CD4-positive, alpha-beta T cell (primary cell): ENCODE measurements at regions not wholly inside any gene's neighbourhood (a gene's known extent, or its start where the extent isn't known, plus 50 kb on each side); places are given as distances from the start of the nearest gene placed in this dataset.

Source experiments
- ATAC-seq: fragments of 200-7000 bp; cut with Tn5 transposase; one replicate; pipeline ENCODE4 v1.10.0; 2022; ENCODE audit warnings: mild to moderate bottlenecking; ENCODE audit not compliant: poor library complexity
- CTCF ChIA-PET: fragments of 350-600 bp; sonication (Branson Sonifier 250); formaldehyde crosslinking; loops from one replicate; lab custom pipeline; 2021; ENCODE audit warnings: antibody characterized with exemption, inconsistent platforms; lab: Charles Lee
- POLR2A ChIA-PET: fragments of 350-600 bp; sonication (Branson Sonifier 250); formaldehyde crosslinking; loops from one replicate; lab custom pipeline; 2021; ENCODE audit warnings: antibody characterized with exemption, inconsistent platforms; lab: Charles Lee
- DNase-seq, 14 experiments: peaks; one replicate each; pipeline ENCODE4 v3.0.0-alpha.2; 2013 to 2020; ENCODE audit warnings: mixed read lengths in 2 of 14
- H3K27ac ChIP-seq, 2 donors: one replicate each; pipeline versions ENCODE4 v1.5.1 to v1.7.0; 2013; ENCODE audit warnings: low read length in 2 of 2, low read depth in 1 of 2, mild to moderate bottlenecking in 1 of 2
- H3K27me3 ChIP-seq, 2 experiments: 1 replicate in 1 of 2; 2 replicates in 1 of 2; pipeline versions ENCODE4 v1.6.1 to v1.7.0; 2013; ENCODE audit warnings: low read length in 2 of 2, control low read depth in 1 of 2, mild to moderate bottlenecking in 1 of 2, moderate library complexity in 1 of 2; ENCODE audit not compliant: insufficient read depth in 2 of 2, control insufficient read depth in 1 of 2
- H3K36me3 ChIP-seq: one replicate; pipeline ENCODE4 v1.6.1; 2013; ENCODE audit warnings: low read length, control low read depth; ENCODE audit not compliant: insufficient read depth
- H3K4me1 ChIP-seq: one replicate; pipeline ENCODE4 v1.6.1; 2013; ENCODE audit warnings: low read length, control low read depth; ENCODE audit not compliant: insufficient read depth
- H3K4me3 ChIP-seq: one replicate; pipeline ENCODE4 v1.5.1; 2013; ENCODE audit warnings: mild to moderate bottlenecking, low read length, moderate library complexity
- H3K9me3 ChIP-seq, 2 experiments: 1 replicate in 1 of 2; 2 replicates in 1 of 2; pipeline versions ENCODE4 v1.6.1 to v1.7.0; 2013; ENCODE audit warnings: low read length in 2 of 2, mild to moderate bottlenecking in 2 of 2, control low read depth in 1 of 2, moderate library complexity in 1 of 2; ENCODE audit not compliant: control insufficient read depth in 1 of 2, insufficient read depth in 1 of 2
- H3K27ac Mint-ChIP-seq: one replicate; pipeline ENCODE4 v1.8.0; 2020; ENCODE audit warnings: mixed read lengths
- H3K27me3 Mint-ChIP-seq: one replicate; pipeline ENCODE4 v1.8.0; 2021; ENCODE audit warnings: mixed read lengths
- H3K36me3 Mint-ChIP-seq: one replicate; pipeline ENCODE4 v1.8.0; 2021; ENCODE audit warnings: low read depth, mixed read lengths
- H3K4me1 Mint-ChIP-seq: one replicate; pipeline ENCODE4 v1.8.0; 2021; ENCODE audit warnings: low read depth, mixed read lengths
- H3K4me3 Mint-ChIP-seq: one replicate; pipeline ENCODE4 v1.8.0; 2020; ENCODE audit warnings: mild to moderate bottlenecking, mixed read lengths
- H3K9me3 Mint-ChIP-seq: one replicate; pipeline ENCODE4 v1.8.0; 2020; ENCODE audit warnings: mixed read lengths
- intact Hi-C, 2 experiments: fragments of 100-400 bp; cut with DNase I in 1 of 2; cut with micrococcal nuclease in 1 of 2; formaldehyde crosslinking; loops; one replicate each; pipeline versions ENCODE4 v1.15.1 to v1.9.0; 2023 to 2025; cut with DNase I, micrococcal nuclease
- TF ChIP-seq, protein P1 (sequence below): fragments of 200-600 bp; IDR thresholded peaks from one replicate; pipeline ENCODE4 v1.8.0; 2022; ENCODE audit warnings: antibody characterized with exemption, mild to moderate bottlenecking

DNA sequence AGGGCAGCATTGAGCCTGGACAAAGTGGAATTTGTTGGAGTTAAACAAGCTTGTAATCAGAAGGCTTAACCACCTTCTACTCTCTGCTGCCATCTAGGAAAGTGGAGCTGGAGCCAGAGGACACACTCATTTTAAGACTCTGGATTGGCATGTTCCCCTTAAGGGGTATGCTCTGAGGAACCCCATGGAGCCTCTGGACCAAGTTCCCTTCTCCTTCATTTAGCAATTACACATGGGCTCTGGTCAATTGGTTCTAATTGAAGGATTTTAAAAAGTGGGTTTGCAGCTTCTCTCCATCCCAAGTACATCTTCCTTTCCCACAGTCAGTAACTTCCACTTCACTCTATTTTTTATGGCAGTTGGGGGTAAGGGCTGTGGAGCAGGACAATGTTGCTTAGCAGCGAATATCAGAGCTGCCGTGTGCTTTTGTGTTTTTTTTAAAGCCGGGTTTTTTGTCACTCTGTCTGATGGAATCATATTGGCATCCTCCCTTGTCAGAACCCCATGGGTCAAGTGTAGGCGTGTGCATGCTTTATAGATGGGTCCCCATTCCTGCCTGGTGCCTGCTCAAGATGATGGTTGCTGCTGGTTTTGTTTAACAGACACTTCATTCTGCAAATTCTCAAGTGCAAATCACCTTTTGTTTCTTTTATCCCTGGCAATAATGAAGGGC is 330.7 kb upstream of the ADAMTSL1 start:
- intact Hi-C loops = no loop called here
- Histone ChIP-seq H3K4me3 (no peak overlapping the region), H3K36me3 (no peaks in the 10 kb centered on the region), H3K27me3 (peaks cover 0 to 2% of the 10 kb centered on the region in 2 experiments), H3K9me3 (no peaks in the 10 kb centered on the region), H3K4me1 (no peaks in the 10 kb centered on the region), H3K27ac (no peak overlapping the region)
- peaks cover 6% of the 10 kb centered on the region for H3K9me3 Mint-ChIP-seq
- H3K4me3 Mint-ChIP-seq = no peak overlapping the region
- H3K27ac Mint-ChIP-seq = no peak overlapping the region
- no peaks in the 10 kb centered on the region for H3K27me3 Mint-ChIP-seq
- no peaks in the 10 kb centered on the region for H3K4me1 Mint-ChIP-seq
- DNase-seq (no peak), ATAC-seq (no peak)
- TF ChIP-seq, protein P1, sequence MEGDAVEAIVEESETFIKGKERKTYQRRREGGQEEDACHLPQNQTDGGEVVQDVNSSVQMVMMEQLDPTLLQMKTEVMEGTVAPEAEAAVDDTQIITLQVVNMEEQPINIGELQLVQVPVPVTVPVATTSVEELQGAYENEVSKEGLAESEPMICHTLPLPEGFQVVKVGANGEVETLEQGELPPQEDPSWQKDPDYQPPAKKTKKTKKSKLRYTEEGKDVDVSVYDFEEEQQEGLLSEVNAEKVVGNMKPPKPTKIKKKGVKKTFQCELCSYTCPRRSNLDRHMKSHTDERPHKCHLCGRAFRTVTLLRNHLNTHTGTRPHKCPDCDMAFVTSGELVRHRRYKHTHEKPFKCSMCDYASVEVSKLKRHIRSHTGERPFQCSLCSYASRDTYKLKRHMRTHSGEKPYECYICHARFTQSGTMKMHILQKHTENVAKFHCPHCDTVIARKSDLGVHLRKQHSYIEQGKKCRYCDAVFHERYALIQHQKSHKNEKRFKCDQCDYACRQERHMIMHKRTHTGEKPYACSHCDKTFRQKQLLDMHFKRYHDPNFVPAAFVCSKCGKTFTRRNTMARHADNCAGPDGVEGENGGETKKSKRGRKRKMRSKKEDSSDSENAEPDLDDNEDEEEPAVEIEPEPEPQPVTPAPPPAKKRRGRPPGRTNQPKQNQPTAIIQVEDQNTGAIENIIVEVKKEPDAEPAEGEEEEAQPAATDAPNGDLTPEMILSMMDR = no peak
- ChIA-PET CTCF (no interaction called here), POLR2A (no interaction called here)
- no peaks in the 10 kb centered on the region for H3K36me3 Mint-ChIP-seq

DNA sequence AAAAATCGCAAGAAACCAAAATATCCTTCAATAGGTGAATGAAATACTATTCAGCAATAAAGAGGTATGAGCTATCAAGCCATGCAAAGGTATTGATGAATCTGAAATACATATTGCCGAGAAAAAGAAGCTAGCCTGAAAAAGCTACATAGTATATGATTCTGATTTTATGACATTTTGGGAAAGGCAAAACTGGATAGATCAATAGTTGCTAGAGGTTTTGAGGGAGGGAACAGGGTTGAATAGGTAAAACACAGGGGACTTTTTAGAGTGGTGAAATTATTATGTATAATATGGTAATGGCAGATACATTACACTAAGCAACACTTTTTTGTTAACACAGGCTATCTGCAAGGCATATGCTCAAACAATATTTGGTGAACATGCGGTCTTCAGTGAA is 327.6 kb upstream of the ADAMTSL1 start:
- POLR2A ChIA-PET = no interaction called here
- no peaks in the 10 kb centered on the region for H3K4me1 ChIP-seq

DNA sequence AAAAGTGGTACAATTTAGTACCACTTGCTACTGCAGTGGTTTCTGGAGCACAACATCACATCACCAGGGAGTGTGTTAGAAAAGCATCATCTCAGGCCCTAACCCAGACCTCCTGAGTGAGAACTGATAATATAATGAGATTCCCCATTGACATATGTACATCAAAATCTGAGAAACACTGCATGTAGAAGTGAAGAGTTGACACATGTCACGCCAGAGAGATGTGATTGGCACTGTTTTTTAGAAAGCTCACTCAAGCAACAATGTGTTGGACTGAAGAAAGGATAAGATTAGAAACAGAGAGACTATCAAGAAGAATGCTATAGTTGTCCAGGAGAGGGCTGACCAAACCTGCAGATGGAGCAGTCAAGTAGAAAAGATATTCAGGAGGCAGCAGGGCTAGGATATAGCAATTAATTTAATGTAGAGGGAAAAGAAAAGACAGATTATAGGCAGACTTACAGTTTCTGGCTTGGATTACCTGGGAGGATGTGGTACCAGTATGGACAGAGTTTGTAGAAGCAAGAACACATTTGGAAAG is 324.4 kb upstream of the ADAMTSL1 start:
- no peaks in the 10 kb centered on the region for H3K27me3 Mint-ChIP-seq
- ChIA-PET POLR2A (no interaction called here), CTCF (no interaction called here)
- peaks cover 2% of the 10 kb centered on the region for H3K9me3 Mint-ChIP-seq
- ATAC-seq (no peak), DNase-seq (no peak)
- Histone ChIP-seq H3K27me3 (no peaks in the 10 kb centered on the region), H3K9me3 (no peaks in the 10 kb centered on the region), H3K27ac (no peak overlapping the region), H3K4me1 (no peaks in the 10 kb centered on the region), H3K36me3 (no peaks in the 10 kb centered on the region), H3K4me3 (no peak overlapping the region)
- H3K4me1 Mint-ChIP-seq = no peaks in the 10 kb centered on the region
- TF ChIP-seq, protein P1 = no peak
- H3K27ac Mint-ChIP-seq = no peak overlapping the region
- no peak overlapping the region for H3K4me3 Mint-ChIP-seq
- H3K36me3 Mint-ChIP-seq = no peaks in the 10 kb centered on the region
- intact Hi-C loops = no loop called here

More for the DNA sequence above, 327.6 kb upstream of the ADAMTSL1 start:
- Mint-ChIP-seq H3K27ac (no peak overlapping the region), H3K9me3 (peaks cover 5% of the 10 kb centered on the region), H3K36me3 (no peaks in the 10 kb centered on the region), H3K27me3 (no peaks in the 10 kb centered on the region), H3K4me1 (no peaks in the 10 kb centered on the region), H3K4me3 (no peak overlapping the region)
- H3K9me3 ChIP-seq = no peaks in the 10 kb centered on the region
- peaks cover 0 to under 1% of the 10 kb centered on the region in 2 experiments for H3K27me3 ChIP-seq
- intact Hi-C loops = no loop called here
- no peak for ATAC-seq
- no peaks in the 10 kb centered on the region for H3K36me3 ChIP-seq
- no peak overlapping the region for H3K27ac ChIP-seq
- H3K4me3 ChIP-seq = no peak overlapping the region
- DNase-seq = no peak
- CTCF ChIA-PET = no interaction called here
- TF ChIP-seq, protein P1 = no peak
